Stimulated activated CD4-positive, alpha-beta T cell treated with anti-CD3 and anti-CD28 coated beads, Interleukin-2, amount 100 ng/mL, for 24 hours (primary cell): ENCODE measurements at regions not wholly inside any gene's neighbourhood (a gene's known extent, or its start where the extent isn't known, plus 50 kb on each side); places are given as distances from the start of the nearest gene placed in this dataset.
A peak's percentile ranks its signal among the peaks of the same experiment; 100 is the strongest.
"Not testable (repeated sequence)": the region's sequence is repeated elsewhere in the genome, so short reads cannot be mapped to it uniquely, and the experiment has no call there.

Source experiments
- DNase-seq, 2 donors: peaks; one replicate each; pipeline ENCODE4 v3.0.0-alpha.2; 2020

- DNase-seq = not testable (repeated sequence)
These were observed 75.6 kb downstream of the MRPL39 start for GRCh38 chr21:25531538-25532250.

DNA sequence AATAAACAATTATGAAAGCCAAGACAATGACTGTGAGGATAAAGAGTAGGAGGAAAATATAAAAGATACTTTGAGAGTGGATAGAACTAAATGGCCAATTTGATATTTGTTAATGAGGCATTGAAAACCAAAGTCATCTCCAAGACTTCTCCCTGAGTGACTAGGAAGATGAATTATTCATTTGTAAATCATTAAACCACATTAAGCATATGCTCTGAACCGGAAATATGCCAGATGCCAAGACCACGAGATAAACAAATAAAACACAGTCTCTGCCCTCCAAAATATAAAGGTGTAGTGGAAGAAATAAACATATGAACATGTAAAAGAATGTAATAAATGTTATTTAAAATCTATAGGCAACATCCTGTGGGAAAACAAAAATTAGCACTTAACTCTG lies 78.8 kb downstream of the MRPL39 start:
- DNase-seq = no peak

GRCh38 chr21:25518491-25518911 lies 88.8 kb downstream of the MRPL39 start:
- DNase-seq = no peak

DNA sequence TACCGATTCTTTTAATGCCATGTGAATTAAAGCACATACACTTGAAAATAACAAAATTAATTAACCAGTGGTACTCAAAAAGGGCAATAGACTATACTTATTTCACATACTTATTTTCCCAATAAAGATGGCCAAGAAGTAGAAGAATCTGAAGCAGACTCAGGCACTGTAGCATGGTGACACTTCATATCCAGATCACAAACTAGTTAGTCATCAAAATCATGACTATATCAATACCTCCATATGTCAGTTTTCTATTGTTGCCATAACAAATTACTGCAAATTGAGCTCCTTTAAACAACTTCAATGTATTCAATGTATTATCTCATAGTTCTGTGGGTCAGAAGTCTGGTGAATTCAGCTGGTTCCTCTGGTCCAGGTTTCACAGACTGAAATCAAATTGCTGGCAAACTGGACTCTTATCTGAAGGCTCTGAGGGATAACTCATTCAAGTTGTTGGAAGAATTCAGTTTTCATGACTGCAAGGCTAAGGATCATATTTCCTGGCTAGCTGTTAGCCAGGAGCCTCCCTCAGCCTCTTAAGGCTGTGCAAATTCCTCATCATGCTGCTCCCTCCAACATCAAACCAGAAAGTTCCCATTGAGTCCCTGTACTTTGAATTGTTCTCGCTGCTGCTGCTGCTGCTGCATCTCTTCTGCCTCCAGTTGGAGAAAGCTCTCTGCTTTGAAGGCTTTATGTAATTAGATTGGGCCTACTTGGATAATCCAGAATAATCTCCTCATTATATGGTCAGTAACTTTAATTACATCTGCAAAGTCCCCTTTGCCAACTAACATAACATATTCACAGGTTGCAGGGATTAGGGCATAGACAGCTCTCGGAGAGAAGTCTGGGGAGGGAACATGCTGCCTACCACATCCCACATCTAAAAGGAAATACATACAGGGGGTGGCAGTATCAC lies 91.5 kb downstream of the MRPL39 start:
- no peak for DNase-seq

DNA sequence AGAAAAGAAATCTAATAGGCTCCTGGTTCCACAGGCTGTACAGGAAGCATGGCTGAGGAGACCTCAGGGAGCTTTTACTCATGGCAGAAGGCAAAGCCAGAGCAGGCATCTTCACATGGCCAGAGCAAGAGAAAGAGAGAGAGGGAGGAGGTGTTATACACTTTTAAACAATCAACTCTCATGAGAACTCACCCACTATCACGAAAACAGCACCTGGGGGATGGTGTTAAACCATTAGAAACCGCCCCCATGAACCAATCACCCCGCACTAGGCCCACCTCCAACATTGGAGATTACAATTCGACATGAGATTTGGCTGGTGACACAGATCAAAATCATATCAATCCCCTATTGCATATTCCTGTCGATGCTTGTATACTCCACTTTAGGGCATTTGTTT lies 93.5 kb downstream of the MRPL39 start:
- DNase-seq = peak; percentile 16 to 49

DNA sequence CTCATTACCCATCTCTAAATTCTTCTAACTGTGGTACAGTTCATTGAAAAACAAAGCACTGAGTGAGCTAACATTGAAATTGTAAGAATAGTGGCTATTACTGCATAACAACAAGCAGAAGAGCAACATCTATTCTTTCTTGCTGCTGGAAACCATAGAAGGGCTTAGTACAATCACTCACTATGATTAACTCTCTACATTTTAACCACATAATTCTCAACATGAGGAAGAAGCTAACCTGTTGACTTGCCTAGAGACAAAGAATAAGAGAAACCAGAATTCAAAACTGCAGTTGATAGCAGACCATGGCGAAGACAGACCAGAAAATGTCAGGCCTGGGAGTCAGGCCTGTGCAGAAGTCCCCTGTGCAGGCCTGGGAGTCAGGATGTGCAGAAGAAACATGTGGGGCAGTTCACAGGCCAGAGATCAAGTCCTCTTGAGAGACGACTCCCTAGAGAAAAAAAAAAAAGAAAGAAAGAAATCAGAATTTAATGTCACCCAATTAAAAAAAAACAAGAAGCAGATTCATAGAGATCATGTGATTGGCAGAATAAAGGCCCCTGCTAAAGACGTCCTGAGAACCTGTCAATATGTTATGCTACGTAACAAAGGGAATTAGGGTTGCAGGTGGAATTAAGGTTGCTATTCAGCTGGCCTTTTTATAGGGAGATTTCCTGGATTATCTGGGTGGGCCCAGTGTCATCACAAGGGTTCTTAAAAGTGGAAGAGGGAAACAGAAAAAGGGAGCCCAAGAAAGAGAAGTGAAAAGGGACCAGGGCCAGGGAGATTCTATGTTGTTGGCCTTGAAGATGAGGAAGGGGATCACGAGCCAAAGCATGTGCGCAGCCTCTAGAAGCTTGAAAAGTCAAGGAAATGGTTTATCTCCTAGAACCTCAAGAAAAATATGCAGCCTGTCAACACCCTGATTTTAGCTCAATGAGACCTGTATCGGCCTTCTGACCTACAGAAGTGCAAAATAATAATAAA lies 94.9 kb downstream of the MRPL39 start:
- no peak for DNase-seq

DNA sequence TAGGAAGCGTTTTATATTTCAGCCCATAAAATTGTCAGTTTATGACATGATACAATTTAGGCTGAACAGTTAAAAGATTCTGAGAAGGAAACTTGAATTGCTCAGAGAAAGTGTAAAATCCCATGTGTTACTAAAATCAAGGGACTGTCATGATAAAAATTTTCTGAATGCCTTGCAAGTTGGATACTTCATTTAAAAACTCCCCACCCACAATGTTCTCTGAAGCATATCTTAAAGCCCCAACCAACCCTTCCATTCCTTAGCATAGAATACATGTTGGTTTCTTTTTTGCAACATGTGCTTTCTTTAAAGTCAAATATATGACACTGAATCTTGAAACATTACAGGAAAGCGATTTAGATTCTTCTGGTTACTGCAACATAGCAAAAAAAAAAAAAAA lies 97.4 kb downstream of the MRPL39 start:
- no peak for DNase-seq

- DNase-seq = no peak
These were observed 98.9 kb downstream of the MRPL39 start for GRCh38 chr21:25508364-25508763.

- no peak for DNase-seq
These were observed 99.8 kb downstream of the MRPL39 start for GRCh38 chr21:25507522-25507921.

- no peak for DNase-seq
These were observed 100.4 kb downstream of the MRPL39 start for GRCh38 chr21:25506887-25507286.

- DNase-seq = no peak
These were observed 101.0 kb downstream of the MRPL39 start for GRCh38 chr21:25506261-25506660.

DNA sequence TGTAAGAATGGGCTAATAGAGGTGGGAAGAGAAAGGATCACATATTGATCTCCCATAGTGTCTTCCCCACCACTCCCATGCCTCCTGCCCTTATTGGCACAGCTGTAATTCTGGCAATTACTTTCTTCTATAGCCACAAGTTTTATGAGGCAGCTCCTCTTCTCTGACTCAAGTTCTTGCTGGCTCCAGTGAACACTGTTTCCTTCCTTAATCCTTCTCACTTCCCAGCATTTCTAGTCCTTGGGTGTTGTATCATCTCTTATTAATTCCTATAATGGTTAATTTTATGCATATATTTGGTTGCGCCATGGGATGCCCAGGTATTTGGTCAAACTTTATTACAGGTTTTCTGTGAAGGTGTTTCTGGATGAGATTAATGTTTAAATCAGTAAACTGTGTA lies 103.3 kb downstream of the MRPL39 start:
- no peak for DNase-seq

DNA sequence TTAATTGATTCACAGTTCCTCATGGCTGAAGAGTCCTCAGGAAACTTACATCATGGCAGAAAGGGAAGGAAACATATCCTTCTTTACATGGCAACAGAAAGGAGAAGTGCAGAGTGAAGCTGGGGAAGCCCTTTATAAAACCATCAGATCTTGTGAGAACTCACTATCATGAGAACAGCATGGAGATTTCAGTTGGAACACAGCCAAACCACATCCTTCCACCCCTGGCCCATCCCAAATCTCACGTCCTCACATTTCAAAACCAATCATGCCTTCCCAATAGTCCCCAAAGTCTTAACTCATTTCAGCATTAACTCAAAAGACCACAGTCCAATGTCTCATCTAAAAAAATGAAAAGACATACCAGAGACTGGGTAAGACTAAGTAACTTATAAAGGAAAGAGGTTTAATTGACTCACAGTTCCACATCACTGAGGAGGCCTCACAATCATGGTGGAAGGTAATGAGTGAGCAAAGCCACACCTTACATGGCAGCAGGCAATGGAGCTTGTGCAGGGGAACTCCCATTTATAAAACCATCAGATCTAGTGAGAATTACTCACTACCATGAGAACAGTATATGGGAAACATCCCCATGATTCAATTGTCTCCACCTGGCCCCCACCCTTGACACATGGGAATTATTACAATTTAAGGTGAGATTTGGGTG lies 105.2 kb downstream of the MRPL39 start:
- peak; percentile 59 to 70 for DNase-seq

GRCh38 chr21:25501462-25501861 lies 105.8 kb downstream of the MRPL39 start:
- DNase-seq = no peak

- no peak for DNase-seq
These were observed 106.7 kb downstream of the MRPL39 start for GRCh38 chr21:25500598-25500997.

GRCh38 chr21:25496825-25497482 lies 110.3 kb downstream of the MRPL39 start:
- no peak for DNase-seq

DNA sequence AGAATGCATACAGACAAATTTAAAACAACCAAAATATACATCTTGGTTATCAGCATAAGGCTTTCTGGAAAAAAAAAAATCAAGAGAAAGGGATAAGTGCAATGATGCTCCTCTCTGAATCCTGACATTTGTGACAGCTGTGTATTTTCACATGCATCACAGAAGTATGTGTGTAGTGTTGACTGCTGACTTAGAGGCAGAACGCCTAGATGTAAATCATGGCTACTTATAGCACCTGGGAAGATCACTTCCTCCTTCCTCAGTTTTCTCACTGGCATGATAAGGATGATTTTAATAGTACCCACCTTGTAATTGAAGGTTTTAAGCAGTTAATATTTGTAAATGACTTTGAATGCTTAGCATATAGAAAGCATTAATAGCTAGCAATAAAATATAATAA lies 112.5 kb downstream of the MRPL39 start:
- DNase-seq = no peak

GRCh38 chr21:25493722-25494121 lies 113.6 kb downstream of the MRPL39 start:
- no peak for DNase-seq

DNA sequence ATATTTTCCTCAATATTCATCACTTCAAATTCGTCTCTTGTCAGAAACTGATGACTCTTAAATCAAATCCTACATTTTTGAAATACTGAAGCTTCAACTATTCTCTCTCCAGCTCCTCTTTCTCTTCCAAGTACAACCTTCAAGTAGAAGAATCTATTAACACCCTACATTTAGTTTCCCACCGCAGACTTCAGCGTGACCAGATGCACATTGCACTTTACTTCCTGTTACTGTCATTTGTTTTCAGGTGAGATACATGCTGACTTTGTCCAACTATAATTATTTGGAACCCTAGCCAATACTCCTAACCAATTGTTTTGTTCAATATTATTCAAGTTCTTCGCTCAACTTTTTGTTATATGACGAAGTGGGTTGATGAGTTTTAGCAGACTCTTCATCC lies 116.0 kb downstream of the MRPL39 start:
- DNase-seq = no peak

DNA sequence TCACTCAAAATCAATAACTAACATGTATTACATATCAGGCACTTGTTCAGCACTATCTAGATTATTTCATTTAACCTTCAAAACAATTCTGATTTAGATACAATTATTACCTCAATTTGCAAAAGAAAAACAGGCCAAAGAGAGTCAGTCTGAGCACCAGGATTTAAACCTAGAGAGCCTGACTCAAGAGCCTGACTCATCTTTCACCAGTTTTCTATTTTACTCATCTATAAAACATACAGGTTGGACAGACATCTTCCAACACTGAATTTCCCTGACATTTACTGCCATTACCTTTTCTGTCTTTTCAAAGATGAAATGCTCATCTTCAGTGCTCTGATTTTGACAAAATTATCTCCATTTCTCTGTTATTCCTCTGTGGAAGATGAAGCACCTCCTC lies 116.5 kb downstream of the MRPL39 start:
- DNase-seq = no peak

DNA sequence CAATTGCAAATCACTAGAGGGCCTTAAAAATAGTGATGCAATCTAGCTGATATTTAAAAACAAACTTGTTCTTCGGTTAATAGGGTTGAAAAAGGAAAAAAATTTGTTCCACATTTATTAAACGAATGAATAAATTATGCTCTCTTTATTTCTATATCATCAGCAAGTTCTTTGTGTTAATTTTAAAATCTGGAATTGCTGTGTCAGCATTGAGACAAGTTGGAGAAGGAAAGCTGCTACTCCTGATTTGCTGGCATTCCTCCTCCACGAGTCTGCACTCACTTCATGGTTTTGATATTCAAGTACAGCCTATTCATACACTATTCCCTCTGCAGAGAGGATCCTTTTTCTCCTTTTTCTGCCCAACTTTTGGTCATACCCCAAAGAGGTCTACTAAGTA lies 117.6 kb downstream of the MRPL39 start:
- DNase-seq = no peak
